ENCODE measurements at regions not wholly inside any gene's neighbourhood (a gene's known extent, or its start where the extent isn't known, plus 50 kb on each side); places are given as distances from the start of the nearest gene placed in this dataset.

GRCh38 chr10:3631291-3631690 lies 153.7 kb downstream of the KLF6 start:
- no peak for TF ChIP-seq CTCF (IDR thresholded peaks at IDR 0.05; ENCODE audit: unreplicated experiment)
- H3K4me3 Mint-ChIP-seq (ENCODE audit: unreplicated experiment), result no peak overlapping the region
- DNase-seq (ENCODE audit: low spot score), result no peak
- H3K36me3 Mint-ChIP-seq (ENCODE audit: low read depth, unreplicated experiment), result no peaks in the 10 kb centered on the region
- no peaks in the 10 kb centered on the region for H3K9me3 Mint-ChIP-seq (ENCODE audit: unreplicated experiment)
- H3K27ac Mint-ChIP-seq (ENCODE audit: unreplicated experiment), result no peak overlapping the region
- H3K27me3 Mint-ChIP-seq (ENCODE audit: unreplicated experiment), result no peaks in the 10 kb centered on the region
- peaks cover 3% of the 10 kb centered on the region for H3K4me1 Mint-ChIP-seq (ENCODE audit: unreplicated experiment)

- no peak for TF ChIP-seq CTCF (IDR thresholded peaks at IDR 0.05; ENCODE audit: unreplicated experiment)
- no peaks in the 10 kb centered on the region for H3K36me3 Mint-ChIP-seq (ENCODE audit: low read depth, unreplicated experiment)
- no peak overlapping the region for H3K27ac Mint-ChIP-seq (ENCODE audit: unreplicated experiment)
- DNase-seq (ENCODE audit: low spot score), result no peak
- H3K4me3 Mint-ChIP-seq (ENCODE audit: unreplicated experiment), result no peak overlapping the region
- H3K4me1 Mint-ChIP-seq (ENCODE audit: unreplicated experiment), result no peaks in the 10 kb centered on the region
- H3K27me3 Mint-ChIP-seq (ENCODE audit: unreplicated experiment), result no peaks in the 10 kb centered on the region
- no peaks in the 10 kb centered on the region for H3K9me3 Mint-ChIP-seq (ENCODE audit: unreplicated experiment)
Observed at GRCh38 chr10:3625959-3626751, 158.9 kb downstream of the KLF6 start.

GRCh38 chr10:3624367-3624766 lies 160.6 kb downstream of the KLF6 start:
- H3K36me3 Mint-ChIP-seq (ENCODE audit: low read depth, unreplicated experiment), result no peaks in the 10 kb centered on the region
- H3K27me3 Mint-ChIP-seq (ENCODE audit: unreplicated experiment), result no peaks in the 10 kb centered on the region
- no peak for DNase-seq (ENCODE audit: low spot score)
- H3K27ac Mint-ChIP-seq (ENCODE audit: unreplicated experiment), result no peak overlapping the region
- no peaks in the 10 kb centered on the region for H3K4me1 Mint-ChIP-seq (ENCODE audit: unreplicated experiment)
- H3K9me3 Mint-ChIP-seq (ENCODE audit: unreplicated experiment), result no peaks in the 10 kb centered on the region
- H3K4me3 Mint-ChIP-seq (ENCODE audit: unreplicated experiment), result no peak overlapping the region
- TF ChIP-seq CTCF (IDR thresholded peaks at IDR 0.05; ENCODE audit: unreplicated experiment), result no peak

GRCh38 chr10:3623746-3624145 lies 161.3 kb downstream of the KLF6 start:
- H3K4me3 Mint-ChIP-seq (ENCODE audit: unreplicated experiment), result no peak overlapping the region
- H3K9me3 Mint-ChIP-seq (ENCODE audit: unreplicated experiment), result no peaks in the 10 kb centered on the region
- H3K27ac Mint-ChIP-seq (ENCODE audit: unreplicated experiment), result no peak overlapping the region
- H3K4me1 Mint-ChIP-seq (ENCODE audit: unreplicated experiment), result no peaks in the 10 kb centered on the region
- TF ChIP-seq CTCF (IDR thresholded peaks at IDR 0.05; ENCODE audit: unreplicated experiment), result no peak
- H3K36me3 Mint-ChIP-seq (ENCODE audit: low read depth, unreplicated experiment), result no peaks in the 10 kb centered on the region
- H3K27me3 Mint-ChIP-seq (ENCODE audit: unreplicated experiment), result no peaks in the 10 kb centered on the region
- DNase-seq (ENCODE audit: low spot score), result no peak

GRCh38 chr10:3622845-3623621 lies 162.0 kb downstream of the KLF6 start:
- no peak overlapping the region for H3K4me3 Mint-ChIP-seq (ENCODE audit: unreplicated experiment)
- no peak for DNase-seq (ENCODE audit: low spot score)
- no peak overlapping the region for H3K27ac Mint-ChIP-seq (ENCODE audit: unreplicated experiment)
- no peak for TF ChIP-seq CTCF (IDR thresholded peaks at IDR 0.05; ENCODE audit: unreplicated experiment)
- H3K27me3 Mint-ChIP-seq (ENCODE audit: unreplicated experiment), result no peaks in the 10 kb centered on the region
- no peaks in the 10 kb centered on the region for H3K36me3 Mint-ChIP-seq (ENCODE audit: low read depth, unreplicated experiment)
- H3K9me3 Mint-ChIP-seq (ENCODE audit: unreplicated experiment), result no peaks in the 10 kb centered on the region
- no peaks in the 10 kb centered on the region for H3K4me1 Mint-ChIP-seq (ENCODE audit: unreplicated experiment)

Data from endothelial cell (in vitro differentiated cells).